ENCODE measurements at regions not wholly inside any gene's neighbourhood (a gene's known extent, or its start where the extent isn't known, plus 50 kb on each side); places are given as distances from the start of the nearest gene placed in this dataset.

DNA sequence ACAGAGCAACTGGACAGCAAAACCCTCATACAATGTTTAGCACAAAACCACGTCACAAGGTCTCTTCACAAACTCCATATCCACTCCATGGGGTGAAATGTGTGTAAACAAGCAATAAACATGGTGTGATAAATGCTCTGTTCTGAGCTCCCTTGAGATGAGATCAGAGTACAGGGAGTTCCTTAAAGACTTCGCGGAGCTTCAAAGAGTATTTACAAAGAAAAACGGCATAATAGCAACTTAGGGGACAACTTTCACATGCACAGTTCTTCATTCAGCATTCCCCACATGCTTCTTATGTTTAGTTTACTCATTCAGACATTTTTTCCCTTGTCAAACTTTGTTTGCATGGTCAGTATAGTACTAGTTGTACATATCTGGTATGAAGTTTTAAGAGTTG is 52.5 kb upstream of the SUCLG2 start:
- no peak for DNase-seq (ENCODE audit: low spot score)

DNA sequence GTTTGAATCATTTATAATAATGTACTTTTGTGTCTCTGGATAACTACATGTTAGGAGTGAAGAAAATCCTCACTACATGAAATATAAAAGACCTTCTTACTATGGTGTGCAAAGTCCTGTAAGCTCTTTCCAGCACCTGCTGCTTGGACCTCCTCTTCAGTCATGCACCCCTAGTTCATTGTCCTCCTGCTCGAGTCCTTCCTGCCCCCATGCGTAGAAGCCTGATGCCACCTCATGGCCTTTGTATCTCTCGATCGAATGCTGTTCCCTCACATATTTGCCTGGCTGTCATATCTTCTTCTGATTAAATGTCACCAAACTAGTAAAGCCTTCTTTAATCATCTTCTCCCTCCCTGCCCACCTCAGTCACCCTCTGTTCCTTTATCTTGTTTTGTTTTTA is 49.9 kb upstream of the SUCLG2 start:
- DNase-seq (ENCODE audit: low spot score), result no peak
